ENCODE measurements at regions not wholly inside any gene's neighbourhood (a gene's known extent, or its start where the extent isn't known, plus 50 kb on each side); places are given as distances from the start of the nearest gene placed in this dataset.

- DNase-seq: no peak
Observed at GRCh38 chr13:31929031-31929770, 102.4 kb upstream of the FRY start.

GRCh38 chr13:31930490-31930889 is 101.1 kb upstream of the FRY start:
- no peak for DNase-seq

- DNase-seq: no peak
Observed at GRCh38 chr13:31930901-31931522, 100.6 kb upstream of the FRY start.

- no peak for DNase-seq
Observed at GRCh38 chr13:31937436-31937835, 94.1 kb upstream of the FRY start.

- DNase-seq: no peak
Observed at GRCh38 chr13:31940076-31940475, 91.5 kb upstream of the FRY start.

GRCh38 chr13:31943591-31943990 is 88.0 kb upstream of the FRY start:
- DNase-seq: no peak

- DNase-seq: no peak
Observed at GRCh38 chr13:31944262-31945160, 87.1 kb upstream of the FRY start.

GRCh38 chr13:31945202-31945961 is 86.2 kb upstream of the FRY start:
- DNase-seq: peak; percentile 94 to 98

- DNase-seq: no peak
Observed at GRCh38 chr13:31946091-31946770, 85.3 kb upstream of the FRY start.

- no peak for DNase-seq
Observed at GRCh38 chr13:31947105-31947504, 84.5 kb upstream of the FRY start.

GRCh38 chr13:31947506-31947905 is 84.1 kb upstream of the FRY start:
- DNase-seq: no peak

- DNase-seq: no peak
Observed at GRCh38 chr13:31949486-31949885, 82.1 kb upstream of the FRY start.

GRCh38 chr13:31950111-31950815 is 81.3 kb upstream of the FRY start:
- peak; percentile 43 to 57 for DNase-seq

GRCh38 chr13:31951215-31951678 is 80.3 kb upstream of the FRY start:
- peak; percentile 98 to 99 for DNase-seq

- no peak for DNase-seq
Observed at GRCh38 chr13:31952641-31953380, 78.8 kb upstream of the FRY start.

- DNase-seq: no peak
Observed at GRCh38 chr13:31955101-31955500, 76.5 kb upstream of the FRY start.

GRCh38 chr13:31955741-31956140 is 75.8 kb upstream of the FRY start:
- DNase-seq: peak; percentile 55 to 62

- no peak for DNase-seq
Observed at GRCh38 chr13:31956980-31957644, 74.5 kb upstream of the FRY start.

- DNase-seq: peak in 1 of 2 donors; percentile 35
Observed at GRCh38 chr13:31957772-31958171, 73.8 kb upstream of the FRY start.
